ENCODE measurements at regions not wholly inside any gene's neighbourhood (a gene's known extent, or its start where the extent isn't known, plus 50 kb on each side); places are given as distances from the start of the nearest gene placed in this dataset.

DNA sequence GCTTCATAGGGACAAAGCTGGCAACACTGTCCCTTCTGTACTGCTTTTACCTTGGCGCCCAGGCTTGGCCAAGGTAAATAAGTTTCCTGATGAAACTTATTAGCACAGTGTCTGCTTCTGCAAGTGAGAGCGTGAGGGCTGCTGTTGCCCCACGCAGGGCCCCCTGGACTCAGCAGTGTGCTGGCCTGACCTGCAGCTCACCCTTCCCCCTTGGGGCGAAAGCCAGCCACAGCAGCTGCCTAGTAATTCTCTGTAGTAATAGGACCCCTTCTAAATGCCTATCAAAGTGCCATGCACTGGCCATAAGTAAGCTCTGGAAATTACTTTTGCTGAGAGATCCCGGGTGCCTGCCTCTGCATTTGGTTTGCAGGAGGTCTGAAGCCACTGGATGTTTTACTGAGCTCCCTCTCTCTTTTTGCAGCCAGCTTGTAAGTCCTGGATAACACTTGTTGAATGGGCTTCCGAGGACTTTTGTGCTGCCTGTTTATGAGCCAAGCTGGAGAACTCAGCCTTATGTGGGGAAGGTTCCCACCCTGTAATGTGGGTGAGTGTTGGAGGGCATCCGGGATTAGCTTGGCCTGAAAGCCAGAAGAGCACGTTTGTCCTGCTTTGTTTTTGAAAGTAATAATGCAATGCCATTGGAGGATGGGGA lies 293.9 kb downstream of the C7orf25 start:
- DNase-seq (ENCODE audit: low read depth in 3 of 3): no peak

DNA sequence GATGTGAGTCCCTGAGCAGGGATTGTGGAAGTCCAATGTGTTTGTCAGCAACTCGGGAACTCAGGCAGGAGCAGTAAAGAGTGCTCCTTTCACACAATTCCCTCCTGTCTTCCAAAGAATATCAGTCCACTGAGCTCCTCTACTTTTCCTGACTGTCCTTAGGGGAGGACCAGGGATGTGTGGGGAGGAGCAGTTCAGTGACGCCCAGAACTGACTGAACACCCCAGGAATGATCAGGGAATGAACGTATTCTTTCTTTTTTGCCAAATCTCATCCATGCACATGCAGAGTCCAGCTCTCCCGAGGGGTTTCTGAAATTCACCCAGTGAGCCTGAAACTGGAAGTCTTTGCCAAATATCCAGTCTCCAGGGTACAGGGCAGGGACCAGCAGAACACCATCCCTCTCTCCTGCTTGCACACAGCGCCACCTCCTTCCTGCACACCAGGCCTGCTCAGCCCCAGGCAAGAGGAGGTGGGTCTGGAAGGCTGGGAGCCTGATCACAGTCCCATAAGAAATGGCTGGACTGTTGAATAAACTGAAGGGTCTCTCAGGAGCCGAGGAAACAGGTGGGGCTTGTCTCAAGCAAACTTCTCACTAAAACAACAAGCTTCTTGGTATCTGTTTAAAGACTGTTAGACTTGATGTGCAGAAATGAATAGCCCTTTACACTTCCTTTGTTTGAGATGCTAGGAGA lies 294.7 kb downstream of the C7orf25 start:
- DNase-seq (ENCODE audit: low read depth in 3 of 3): no peak

DNA sequence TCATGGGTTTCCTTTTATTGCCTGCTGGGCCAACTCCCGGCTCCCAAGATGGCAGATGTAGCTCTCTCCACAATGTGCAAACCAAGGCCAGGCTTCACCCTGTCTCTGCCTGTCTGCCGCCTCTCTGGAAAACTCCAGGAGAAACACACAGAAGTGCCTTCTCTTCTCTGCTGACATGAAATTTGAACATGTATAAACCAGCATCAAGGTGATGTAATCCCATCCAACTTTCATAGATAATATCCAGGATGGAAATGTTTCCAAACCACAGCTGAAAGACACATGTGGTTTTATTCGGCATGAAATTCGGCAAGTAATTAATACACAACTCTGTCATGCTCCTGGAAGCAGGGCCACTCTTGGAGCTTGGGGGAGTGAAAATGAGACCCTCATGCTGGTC lies 297.2 kb downstream of the C7orf25 start:
- DNase-seq (ENCODE audit: low read depth in 3 of 3): no peak

DNA sequence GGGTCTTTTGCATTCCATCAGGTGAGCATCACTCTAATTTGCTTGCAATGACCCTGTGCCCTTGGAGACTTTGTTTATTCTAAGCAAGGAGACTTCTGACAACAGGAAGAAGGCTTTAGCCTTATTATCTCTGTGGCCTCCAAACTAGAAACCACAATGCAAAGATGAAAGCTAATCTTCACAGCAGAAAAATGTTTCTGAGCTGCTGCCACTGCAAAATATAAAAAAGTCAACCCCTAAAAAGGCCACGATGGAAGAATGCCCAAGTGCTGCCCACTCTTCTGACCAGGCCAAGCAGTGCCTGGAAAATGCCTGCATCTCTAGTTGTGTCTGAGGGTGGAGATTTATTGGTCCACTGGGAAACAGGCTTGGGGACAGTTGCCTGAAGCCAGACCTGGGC lies 299.9 kb downstream of the C7orf25 start:
- no peak for DNase-seq (ENCODE audit: low read depth in 3 of 3)

DNA sequence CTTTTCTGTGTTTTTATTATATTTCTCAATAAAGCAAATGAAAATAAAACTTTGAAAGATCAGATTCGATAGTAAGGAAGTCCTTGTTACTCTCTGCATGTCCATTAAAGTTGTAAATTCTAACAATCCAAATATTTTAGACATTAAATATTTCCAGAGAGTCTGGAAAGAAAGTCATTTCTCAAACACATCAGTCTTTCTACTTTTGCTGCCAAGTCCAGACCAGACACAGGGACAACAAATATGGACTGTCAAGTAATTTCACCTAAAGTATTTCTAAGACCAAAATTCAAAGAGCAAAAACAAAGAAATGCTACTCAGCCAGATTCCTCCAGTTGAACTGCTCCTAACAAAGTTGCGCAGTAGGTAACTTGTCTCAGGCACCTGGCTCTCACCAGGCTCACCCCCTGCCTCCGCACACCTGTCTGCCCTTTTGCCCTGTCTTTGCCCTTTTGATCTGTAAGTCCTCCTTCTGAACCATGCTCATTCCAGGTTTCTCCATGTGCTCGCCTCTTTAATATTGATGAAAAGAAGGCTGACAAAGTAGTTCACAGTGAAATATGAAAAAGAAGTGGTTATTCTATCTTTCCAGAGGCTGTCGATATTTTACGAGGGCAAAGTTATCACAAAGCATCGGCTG lies 300.5 kb downstream of the C7orf25 start:
- no peak for DNase-seq (ENCODE audit: low read depth in 3 of 3)

DNA sequence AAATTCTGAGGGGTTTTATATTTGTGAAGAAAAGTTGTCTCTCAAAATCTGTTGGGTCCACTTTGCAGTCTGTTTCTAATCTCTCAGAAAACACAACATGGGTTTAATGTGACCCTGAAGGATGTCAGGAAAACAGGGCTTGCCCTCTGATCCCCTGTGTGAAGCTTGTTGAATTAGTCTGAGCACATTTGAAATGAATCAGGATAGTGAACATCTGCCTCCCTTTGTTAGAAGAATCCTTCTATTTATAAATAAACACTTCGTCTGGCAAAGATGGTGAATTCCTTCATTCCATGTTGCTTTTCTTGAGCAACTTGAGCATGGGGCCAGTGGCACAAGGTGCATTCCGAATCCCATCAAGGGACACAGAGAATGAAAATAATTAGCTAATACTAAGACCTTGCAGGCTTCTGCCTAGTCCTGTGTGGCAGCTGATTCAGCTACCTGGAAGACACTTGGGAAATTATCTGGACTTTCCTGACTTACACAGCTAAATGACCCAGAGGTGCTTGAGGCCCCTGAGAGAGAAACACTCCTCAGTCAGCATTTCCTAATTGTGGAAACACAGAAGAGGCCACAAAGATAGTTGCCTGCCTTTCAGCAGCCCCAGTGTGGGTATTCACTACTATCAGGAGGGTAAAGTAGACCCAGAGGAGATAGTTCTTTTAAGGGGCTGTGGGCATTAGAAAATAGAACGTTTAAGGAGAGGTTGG lies 305.5 kb downstream of the C7orf25 start:
- no peak for DNase-seq (ENCODE audit: low read depth in 3 of 3)

DNA sequence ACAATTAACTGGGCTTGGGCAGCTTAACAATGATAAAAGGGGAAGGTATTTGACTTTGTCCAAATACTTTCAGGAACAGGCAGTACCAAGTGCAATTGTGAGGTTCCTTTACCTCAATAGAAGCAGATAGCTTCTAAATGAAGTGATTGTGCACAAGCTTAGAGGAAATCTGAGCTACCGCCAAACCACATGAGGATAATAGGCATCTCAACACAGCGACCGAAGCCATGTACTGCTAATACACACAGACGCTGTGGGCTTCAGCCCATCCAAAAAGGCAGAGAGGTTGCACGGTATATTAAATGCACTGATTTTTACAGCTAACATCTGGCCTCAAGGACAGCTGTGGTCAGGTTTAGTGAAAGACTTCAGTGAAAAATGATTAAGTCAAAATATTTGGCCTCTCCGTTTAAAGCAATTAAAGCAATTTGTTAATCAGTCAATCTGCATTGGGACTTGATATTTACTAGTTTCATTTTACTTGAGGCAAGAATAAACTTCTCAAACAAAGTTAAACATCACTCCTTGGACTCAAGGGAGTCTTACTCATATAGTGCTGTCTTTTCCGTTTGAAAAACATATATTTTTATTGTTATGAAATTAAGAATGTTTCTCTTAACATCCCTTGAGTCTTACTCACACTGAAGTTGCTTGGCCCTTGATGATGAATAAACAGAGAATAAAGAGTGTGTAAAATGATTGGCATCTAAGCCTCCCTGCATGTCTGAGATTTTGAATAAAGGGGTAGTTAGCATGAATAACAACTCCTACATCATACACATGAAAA lies 306.3 kb downstream of the C7orf25 start:
- no peak for DNase-seq (ENCODE audit: low read depth in 3 of 3)

DNA sequence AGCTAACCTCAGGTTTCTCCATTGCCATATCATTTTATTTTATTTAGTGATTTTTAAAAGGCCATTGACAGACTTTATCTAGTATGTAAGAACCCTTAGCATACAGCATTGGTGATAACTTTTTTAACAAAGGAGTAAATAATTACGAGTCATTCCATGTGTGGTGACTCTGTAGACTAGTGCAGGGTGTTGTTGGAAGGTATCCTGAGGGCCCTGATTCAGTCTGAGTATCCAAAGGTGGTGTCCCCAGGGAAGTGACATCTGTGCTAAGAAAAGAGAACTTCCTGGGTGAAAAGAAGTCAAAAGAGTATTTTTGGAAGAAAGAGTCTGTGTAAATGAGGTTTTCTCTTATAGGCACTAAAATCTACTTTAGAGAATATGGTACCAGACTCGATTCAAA lies 308.4 kb downstream of the C7orf25 start:
- no peak for DNase-seq (ENCODE audit: low read depth in 3 of 3)

DNA sequence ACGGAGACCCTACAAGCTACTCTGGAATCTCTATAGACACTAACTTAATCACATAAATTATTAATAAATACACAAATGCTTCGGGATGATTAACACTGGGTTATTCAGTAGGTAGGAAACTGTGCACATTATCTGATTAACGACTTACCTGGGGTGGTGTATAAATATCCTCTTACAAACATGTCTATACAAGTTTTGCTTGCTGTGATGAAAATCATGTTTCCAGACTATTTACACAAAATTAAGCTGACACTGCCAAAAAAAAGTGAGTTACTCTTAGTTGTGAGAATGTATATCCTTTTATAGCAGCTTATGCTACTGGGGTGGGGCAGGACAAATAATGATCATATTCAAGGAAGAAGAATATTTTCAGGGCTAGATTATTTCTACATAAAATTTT lies 314.6 kb downstream of the C7orf25 start:
- no peak for DNase-seq (ENCODE audit: low read depth in 3 of 3)

DNA sequence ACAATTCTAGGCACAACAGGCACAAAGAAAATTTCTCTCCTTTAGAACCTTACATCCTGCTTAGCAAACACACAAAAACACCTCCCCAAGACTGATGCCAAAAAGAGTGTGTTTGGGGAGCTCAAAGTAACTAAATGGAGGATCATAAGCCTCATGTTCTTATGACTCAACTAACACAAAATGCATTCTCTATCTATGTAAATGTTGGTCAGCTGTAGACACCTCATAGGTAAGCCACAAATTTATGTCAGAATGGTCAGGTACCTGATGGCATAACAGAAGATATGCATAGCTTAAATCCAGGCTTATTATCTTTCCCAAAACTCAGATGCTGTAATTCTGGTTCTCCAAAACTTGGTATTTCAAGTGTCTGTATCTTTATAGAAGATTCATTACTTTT lies 315.1 kb downstream of the C7orf25 start:
- no peak for DNase-seq (ENCODE audit: low read depth in 3 of 3)

DNA sequence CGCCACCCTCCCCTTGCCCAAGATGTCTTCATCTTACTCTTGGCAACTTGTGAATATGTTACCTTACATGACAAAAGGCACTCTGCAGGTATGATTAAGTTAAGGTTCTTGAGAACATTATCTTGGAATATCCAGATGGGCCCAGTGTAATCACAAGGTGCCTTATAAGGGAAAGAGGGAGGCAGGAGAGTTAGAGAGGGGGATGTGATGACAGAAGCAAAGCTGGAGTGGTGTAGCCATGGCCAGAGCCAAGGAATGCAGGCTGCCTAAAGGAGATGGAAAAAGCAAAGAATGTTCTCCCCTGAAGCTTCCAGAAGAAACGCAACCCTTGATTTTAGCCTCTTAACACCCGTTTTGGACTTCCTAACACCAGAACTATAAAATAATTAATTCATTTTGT lies 318.0 kb downstream of the C7orf25 start:
- no peak for DNase-seq (ENCODE audit: low read depth in 3 of 3)

DNA sequence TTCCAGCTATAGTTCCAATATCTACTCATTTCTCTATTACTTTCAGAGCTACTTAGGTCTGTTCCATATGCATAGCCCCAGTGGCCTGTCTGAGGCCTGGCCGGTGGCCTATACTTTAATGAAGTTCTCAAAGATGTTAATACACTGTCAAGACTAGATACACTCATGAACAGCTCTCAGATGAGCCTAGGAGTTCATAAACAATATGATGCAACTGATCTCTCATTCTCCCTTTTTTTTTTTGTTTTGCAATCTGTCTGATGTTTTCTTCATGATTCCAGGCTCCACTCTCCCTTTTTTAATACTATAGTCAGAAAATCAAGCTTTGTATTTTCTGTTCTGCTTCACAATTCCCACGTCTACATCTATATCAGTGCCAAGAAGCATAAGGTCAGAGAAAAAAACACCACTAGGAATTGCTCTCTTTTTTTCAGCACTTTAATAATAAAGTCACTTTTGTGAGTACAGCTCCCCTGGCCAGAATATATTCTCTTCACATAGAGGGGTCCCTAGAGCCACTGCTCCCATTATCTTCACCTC lies 321.0 kb downstream of the C7orf25 start:
- DNase-seq (ENCODE audit: low read depth in 3 of 3): no peak

DNA sequence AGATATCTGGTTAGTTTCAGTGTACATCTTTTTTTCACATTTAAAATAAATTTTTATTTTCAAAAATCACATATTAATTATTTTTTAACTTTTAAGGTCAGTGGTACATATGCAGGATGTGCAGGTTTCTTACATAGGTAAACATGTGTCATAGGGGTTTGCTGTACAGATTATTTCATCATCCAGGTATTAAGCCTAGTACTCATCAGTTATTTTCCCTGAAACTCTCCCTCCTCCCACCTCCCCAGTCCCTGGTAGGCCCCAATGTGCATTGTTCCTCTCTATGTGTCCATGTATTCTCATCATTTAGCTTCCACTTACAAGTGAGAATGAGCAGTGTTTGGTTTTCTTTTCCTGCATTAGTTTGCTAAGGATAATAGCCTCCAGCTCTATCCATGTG lies 323.0 kb downstream of the C7orf25 start:
- no peak for DNase-seq (ENCODE audit: low read depth in 3 of 3)

DNA sequence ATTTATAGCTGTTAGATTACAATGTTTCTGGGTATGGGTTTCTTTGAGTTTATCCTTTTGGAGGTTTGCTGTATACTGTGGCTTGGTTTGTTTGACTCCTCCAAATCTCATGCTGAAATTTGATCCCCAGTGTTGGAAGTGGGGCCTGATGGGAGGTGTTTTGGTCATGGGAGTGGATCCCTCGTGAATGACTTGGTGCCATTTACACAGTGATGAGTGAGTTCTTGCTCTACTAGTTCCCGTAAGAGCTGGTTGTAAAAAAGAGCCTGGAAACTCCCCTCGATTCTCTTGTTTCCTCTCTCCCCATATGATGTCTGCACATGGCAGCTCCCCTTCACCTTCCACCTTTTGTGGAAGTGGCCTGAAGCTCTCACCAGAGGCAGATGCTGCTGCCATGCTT lies 324.1 kb downstream of the C7orf25 start:
- DNase-seq (ENCODE audit: low read depth in 3 of 3): no peak

DNA sequence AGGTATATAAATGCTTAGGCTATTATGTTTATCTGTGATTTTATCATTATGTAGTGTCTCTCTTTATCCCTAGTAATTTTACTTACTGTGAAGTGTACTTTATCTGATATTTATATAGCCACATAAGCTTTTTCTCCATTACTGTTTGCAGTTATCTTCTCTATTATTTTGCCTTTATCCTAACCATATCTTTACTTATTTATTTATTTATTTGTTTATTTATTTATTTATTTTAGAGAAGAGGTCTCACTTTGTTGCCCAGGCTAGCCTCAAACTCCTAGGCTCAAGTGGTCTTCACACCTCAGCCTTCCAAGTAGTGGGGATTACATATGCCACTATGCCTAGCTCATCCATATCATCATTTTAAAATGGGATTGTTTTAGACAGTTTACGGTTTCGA lies 331.8 kb downstream of the C7orf25 start:
- DNase-seq (ENCODE audit: low read depth in 3 of 3): no peak

DNA sequence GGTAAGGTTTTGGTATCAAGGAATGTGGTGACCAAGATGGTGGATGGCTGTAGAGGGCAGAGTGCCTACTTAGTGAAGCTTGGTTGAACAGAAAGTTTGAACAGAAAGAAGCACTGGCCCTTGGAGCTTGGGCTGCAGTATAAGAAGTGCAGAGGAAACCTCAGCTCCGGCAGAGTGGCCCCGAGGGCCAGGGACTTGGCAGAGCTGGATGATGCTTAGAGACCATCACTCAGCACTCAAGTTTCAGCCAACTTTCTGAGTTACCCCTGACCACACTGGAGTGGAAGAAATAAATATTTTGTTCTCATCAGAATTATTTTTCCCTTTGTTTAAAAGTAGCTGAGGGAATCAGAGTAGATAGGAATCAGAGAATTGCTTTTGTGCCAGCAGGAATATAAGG lies 336.7 kb downstream of the C7orf25 start:
- no peak for DNase-seq (ENCODE audit: low read depth in 3 of 3)

DNA sequence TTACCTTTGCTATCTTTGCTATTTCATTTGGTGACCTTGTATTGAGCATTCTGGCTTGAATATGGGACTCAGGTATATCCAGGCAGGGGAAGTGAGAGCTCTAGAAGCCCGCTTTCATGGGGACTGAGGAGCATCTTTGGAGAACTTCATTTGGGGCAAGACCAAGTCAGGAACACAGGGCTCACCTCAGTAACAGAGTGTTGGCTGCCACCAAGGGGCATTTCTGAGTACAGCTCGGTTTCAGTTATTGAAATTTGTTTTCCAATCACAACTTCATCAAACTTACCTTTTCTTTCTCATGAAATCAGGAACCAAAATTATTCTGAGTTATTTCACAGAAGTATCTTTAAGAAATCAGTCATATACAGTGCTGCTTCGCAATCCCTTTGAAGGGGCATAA lies 337.2 kb downstream of the C7orf25 start:
- DNase-seq (ENCODE audit: low read depth in 3 of 3): no peak

DNA sequence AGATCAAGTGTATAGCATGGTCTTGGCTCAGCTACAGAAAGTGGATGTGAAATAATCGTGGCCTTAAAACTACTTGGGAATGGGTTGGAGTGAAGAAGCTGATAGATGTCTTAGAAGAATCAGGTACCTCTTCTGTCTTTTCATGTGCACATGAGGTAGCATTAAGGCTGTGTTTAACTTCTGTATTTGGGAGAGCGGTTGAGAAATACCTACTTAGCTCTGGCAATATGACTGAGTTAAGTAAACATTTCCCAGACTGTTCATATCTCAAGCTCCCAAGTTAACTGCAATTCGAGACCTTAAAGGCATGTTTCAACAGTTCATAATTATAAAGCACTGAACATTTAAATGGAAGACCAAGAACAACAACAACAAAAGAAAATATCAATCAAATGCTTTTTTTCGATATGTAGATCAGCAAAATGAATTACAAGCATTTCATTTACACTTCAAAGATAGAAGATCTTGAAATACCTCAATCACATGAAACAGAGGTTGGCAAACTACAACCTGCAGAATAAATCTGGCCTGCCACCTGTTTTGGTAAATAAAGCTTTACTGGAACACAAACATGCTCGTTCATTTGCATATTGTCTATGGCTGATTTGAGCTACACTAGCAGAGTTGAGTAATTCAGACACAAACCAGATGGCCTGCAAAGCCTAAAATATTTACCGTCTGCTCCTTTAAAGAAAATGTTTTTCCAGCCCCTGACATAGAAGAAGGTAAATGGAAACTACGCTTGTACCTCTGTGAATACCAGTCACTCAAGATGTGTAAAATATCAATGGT lies 337.1 kb upstream of the GLI3 start:
- no peak for DNase-seq (ENCODE audit: low read depth in 3 of 3)

DNA sequence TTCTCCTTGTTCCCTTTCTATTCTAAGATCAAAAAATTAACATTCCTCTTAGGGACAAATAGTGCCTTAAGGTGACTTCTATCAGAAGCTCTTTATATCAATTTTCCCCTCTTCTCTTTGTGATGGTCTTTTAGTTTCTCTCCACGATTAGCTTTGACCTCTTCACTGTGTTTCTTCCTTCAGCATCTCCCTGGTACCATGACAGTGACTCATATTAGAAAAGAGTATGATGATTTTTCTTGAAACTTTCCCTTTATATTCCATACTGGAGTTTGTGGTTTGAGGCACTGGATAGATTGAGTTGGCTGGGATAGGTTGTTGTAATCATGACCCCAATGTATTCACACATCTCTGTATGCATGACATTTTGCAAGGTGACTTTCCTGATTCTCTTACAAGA lies 335.6 kb upstream of the GLI3 start:
- DNase-seq (ENCODE audit: low read depth in 3 of 3): no peak

DNA sequence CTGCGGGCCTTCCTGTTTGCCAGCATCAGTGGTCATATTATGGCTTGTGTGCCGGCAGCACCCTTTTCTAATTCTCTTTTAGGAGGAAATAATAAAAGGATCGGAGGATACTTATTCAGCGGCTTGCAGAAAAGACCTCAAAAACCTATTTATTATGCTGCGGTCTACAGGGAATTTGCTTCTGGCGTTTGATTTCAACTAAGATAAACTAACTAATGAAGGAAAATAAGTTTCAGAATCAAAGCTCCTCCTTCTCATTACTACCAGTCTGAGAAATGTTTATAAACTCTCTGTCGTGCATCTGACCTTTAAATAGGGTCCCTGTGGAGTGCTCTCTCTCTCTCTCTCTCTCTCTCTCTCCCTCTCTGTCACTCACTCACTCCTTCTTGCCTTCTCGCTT lies 335.0 kb upstream of the GLI3 start:
- DNase-seq (ENCODE audit: low read depth in 3 of 3): no peak

DNA sequence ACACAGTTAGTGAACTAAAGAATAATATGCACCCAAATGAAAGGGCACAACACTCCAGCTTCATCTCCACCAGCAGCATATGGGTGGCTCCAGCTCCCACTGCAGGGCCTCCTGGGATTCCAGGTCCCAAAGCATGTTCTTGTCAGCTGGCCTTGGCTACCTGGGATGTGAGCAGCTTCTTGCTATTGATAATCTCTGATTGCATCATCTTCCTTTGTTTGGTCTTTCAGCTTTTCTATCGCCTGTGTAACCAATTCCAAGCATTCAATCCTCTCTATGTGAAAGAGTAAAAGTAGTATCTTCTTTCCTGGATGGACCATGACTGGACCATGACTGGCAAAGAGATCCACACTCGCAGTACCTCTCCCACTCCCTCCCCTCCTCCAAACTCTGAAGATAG lies 333.9 kb upstream of the GLI3 start:
- no peak for DNase-seq (ENCODE audit: low read depth in 3 of 3)

All from stimulated activated CD4-positive, alpha-beta T cell treated with anti-CD3 and anti-CD28 coated beads, TNF-alpha, amount 100 ng/mL, for 48 hours (primary cell).